Limb (tissue), 2 donors: ENCODE measurements at regions not wholly inside any gene's neighbourhood (a gene's known extent, or its start where the extent isn't known, plus 50 kb on each side); places are given as distances from the start of the nearest gene placed in this dataset.
A peak's percentile ranks its signal among the peaks of the same experiment; 100 is the strongest.
"Not testable (repeated sequence)": the region's sequence is repeated elsewhere in the genome, so short reads cannot be mapped to it uniquely, and the experiment has no call there.

ENCODE experiments used
- DNase-seq, 2 donors: peaks; one replicate each; pipeline ENCODE4 v3.0.0-alpha.2; 2016; ENCODE audit errors: extremely low spot score in 2 of 2

- no peak for DNase-seq
These were observed 1729.9 kb upstream of the PCDH10 start for GRCh38 chr4:131419147-131419546.

DNA sequence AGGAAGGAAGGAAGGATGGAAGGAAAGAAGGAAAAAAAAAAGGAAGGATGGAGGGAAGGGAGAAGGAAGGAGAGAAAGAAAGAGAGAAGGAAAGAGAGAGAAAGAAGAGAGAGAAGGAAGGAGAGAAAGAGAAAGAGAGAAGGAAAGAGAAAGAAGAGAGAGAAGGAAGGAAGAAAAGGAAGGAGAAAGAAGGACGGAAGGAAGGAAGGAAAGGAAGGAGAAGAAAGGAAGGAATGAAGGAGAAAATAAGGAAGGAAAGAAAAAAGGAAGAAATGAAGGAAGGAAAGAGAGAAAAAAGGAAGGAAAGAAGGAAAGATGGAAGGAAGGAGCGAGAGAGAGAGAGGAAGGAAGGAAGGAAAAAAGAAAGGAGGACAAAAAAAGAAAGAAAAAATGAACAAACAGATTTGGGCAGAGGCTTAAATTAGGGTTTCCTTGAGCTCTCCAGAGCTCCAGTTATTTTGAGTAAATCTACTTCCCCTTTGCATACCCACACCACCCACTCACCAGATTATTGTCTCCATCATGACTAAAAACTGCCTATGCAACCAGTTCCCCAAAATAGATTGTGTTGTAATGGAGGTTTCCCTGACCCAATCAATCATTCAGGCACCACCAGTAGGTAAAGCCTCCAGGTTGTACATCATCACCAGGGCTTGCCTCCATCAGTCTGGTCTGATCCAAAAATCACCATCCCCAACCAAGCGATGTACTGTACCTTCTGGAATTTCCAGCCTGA lies 1722.9 kb upstream of the PCDH10 start:
- DNase-seq, result no peak

DNA sequence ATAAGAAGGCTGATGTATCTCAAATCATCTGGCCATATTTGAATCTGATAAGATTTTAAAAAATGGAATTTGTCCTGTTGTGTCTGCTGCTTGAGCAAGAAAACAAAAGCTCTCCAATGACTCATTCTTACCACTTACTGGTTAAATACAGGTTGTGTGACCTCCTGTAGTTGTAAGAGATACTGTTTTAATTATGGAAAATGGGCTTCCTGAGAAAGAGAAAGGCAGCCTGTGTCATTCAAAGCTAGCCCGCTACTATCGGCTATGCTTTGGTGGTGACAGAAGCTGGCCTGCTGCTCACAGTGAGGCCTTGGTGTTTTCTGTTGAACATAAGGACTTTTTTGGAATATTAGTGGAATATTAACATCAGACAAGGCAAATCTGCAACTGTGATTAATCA lies 1722.1 kb upstream of the PCDH10 start:
- DNase-seq, result no peak

DNA sequence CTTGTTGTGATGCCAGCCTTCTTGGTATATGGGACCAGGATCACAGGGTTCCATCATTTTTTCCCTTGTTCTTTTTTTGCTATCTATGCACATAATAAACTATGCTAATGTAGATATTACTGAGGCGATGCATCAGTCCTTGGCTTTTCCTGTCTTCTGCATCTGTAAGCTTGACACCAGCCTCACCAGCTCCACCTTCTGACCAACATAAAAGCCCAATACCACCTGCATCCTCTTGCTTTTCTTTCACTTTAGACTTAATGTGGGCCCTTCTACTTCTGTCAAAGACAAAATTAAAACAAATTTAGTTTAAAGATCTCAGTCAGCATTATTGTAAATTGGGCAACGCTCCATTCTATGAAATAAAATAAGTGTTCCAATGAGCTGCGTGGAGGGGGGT lies 1718.8 kb upstream of the PCDH10 start:
- no peak for DNase-seq

GRCh38 chr4:131441004-131441688 lies 1707.9 kb upstream of the PCDH10 start:
- no peak for DNase-seq

DNA sequence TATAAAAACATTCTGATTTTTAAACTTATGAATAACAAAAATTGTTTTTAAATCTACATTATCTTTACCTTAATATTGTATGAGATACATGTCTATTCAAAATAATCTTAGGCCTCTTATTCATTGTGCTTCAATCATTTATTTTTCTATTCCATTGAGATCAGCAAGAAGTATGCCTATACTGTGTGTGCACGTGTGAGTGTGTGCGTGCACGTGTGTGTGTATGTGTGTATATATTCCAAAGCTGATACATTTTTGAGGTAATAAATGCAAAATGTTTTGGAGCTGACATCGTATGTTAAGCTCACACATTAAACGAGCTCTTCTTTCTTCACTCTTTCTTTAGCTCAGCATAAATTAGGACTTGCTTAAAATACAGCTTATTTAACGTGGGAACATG lies 1701.2 kb upstream of the PCDH10 start:
- no peak for DNase-seq

DNA sequence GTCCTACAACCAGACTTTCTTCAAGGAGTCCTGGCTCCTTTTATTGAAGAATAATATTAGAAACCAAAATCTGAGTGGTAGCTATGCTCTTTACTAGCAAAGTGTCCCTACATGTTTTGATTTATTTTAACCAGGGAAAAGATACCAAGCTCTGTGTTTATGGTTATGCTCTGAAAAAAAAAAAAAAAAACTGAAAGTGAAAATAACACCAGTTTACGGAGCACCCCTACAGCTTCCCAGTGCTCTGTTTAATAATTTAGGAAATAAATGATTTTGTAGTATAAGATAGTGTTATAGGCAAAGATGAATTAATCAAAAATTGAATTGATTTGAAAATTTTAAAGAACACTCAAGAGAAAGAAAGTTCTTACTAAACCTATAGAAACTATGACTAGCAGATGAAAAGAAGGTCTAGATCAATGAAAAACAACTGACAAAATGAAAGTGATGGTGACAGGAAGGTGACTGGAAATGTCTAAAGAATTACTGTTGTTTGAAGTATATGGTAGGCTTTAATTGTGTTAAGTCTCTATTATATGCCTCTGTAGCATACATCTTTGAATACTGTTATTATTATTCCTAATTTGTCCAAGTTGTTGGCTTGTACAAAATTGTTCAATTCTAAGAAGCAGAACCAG lies 1698.4 kb upstream of the PCDH10 start:
- no peak for DNase-seq

GRCh38 chr4:131459430-131460101 lies 1689.5 kb upstream of the PCDH10 start:
- DNase-seq, result no peak

DNA sequence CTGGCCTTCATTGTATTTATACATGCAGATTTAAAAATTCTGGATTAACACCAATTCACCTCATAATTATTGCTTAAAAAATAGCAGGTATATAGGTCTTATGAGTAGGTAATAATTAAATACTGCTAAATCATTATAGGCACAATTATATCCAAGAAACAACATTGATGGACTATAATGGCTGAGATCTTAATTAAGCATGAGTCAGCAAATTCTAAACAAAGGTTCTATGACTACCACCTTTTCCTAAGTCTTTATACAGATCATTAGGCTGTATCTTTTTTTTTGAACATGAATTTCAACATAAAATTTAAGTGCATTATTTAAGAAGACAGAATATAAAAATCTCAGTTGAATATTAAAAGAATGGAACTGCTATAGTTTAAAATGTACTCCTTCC lies 1678.7 kb upstream of the PCDH10 start:
- DNase-seq, result no peak

GRCh38 chr4:131488772-131489171 lies 1660.3 kb upstream of the PCDH10 start:
- DNase-seq, result no peak

DNA sequence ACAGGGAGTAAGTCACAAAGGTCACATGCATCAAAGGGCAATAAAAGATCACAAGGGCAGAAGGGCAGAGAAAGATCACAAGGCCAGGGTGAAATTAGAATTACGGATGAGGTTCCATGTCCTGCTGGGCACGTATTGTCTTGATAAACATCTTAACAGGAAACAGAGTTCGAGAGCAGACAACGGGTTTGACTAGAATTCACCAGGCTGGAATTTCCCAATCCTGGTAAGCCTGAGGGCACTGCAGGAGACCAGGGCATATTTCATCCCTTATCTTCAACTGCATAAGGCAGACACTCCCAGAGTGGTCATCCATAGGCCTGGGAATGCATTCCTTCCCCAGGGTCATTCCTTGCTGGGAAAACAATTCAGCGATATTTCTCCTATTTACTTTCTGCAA lies 1652.9 kb upstream of the PCDH10 start:
- not testable (repeated sequence) for DNase-seq

DNA sequence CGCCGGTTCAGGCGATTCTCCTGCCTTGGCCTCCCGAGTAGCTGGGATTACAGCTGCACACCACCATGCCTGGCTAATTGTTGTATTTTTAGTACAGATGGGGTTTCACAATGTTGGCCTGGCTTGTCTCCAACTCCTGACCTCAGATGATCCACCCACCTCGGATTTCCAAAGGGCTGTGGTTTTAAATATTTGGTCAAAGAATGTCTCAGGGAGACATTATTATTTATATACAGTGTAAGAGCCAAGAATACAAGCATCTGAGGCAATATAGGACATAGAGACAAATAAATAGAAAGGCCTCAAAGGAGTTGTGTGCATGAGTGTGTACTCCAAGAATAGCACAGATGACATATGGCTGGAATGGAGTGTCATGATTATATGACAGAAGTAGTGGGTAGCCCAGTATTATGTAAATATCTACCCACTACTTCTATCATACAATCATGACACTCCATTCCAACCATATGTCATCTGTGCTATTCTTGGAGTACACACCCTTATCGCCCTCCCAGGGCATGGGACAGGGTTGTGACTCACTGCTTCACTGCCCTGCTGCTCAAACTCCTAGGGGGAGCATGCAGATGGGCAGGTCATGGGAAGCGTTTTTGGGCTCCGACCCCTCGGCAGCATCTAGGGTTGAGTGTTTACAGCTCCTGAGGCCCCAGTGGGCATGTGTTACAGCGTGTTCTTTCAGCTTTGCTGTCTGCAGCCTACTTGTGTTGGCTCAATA lies 1649.8 kb upstream of the PCDH10 start:
- no peak for DNase-seq

DNA sequence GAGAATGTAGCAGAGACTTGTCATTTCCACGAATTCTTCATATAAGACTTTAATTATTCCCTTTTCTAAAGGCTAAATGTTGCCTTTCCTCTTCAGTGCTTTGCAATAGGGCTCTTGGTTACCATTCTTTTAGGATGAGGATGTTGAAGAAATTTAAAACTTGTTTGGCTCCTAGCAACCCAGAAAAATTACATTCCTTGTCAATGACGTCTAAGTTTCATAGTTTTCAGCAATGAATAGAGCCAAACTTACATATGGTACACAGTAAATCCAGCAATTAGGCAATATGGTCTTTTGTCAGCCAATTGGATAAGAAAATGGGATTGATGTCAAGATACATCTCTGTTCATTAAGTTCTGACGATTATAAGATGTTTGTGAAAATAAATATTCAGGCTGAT lies 1639.6 kb upstream of the PCDH10 start:
- peak in 1 of 2 donors; percentile 3 for DNase-seq

DNA sequence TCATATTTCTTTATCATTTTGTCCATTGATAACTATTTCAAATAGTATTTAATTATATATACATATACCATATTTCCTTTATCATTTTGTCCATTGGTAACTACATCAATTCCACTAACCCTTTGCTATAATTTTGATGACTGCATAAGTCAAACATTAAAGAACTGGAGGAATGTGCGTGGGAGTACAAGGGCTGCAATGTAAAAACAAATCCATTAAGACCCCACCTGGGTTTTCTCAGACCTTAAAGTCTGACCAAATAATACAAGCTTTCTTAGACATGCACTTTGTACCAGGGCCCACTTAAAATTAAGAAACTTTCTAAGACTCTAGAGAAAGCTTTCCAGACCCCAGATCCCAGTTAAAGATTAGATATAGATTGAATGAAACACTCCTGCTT lies 1622.4 kb upstream of the PCDH10 start:
- DNase-seq, result no peak

DNA sequence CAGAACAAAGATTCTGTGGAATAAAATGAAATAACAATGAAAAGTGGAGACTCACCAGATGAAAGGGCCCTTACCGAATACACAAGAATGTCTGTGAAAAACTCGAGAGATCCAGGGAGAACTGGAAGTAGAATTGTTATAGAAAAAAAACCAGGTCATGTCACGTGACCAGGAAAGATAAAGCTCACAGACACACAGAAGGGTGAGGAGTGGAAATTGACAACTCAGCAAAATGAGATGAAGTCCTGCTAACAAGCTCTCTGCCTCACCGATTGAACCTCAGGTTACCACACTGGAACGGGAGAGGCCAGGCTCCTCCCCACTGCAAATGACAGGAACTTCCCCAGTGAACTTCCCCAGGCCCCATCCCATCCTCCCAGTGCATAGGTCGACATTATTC lies 1618.0 kb upstream of the PCDH10 start:
- DNase-seq, result no peak

- no peak for DNase-seq
These were observed 1614.0 kb upstream of the PCDH10 start for GRCh38 chr4:131534944-131535645.

- no peak for DNase-seq
These were observed 1608.8 kb upstream of the PCDH10 start for GRCh38 chr4:131540256-131540655.

DNA sequence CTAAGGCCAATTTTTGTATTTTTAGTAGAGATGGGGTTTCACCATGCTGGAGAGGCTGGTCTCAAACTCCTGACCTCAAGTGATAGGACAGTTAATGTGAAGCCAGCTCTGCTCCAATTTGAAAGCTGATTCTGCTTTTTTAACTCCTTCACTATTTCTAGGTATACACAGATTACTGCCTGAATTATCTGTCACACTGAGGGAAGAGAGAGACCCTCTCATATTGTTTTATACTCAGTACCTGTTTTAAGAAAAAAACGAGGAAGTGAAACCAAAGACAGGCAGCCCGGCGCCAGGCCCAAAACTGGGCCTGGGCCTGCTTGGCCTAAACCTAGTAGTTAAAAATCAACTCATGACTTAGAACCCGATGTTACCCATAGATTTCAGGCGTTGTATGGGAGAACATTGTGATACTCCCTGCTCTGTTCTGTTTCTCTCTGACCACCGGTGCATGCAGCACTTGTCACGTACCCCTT lies 1601.5 kb upstream of the PCDH10 start:
- DNase-seq, result no peak

DNA sequence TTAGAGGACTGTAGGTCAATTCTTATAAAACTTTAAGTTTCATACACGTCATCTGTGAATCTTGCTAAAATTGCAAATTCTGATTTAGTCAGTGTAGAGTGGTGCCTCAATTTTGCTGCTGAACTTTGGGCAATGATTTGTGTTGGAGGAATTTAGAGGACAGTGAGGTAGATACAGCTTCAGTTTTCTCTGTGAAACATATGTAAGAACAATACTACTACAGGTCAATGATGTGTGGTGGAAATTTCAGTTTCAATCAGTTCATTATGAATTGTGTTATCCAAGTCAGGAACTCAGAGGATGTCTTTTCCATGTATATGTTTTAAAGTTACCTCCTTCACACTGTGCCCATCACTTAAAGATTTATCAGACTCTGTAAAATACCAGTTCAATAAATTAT lies 1597.8 kb upstream of the PCDH10 start:
- no peak for DNase-seq

GRCh38 chr4:131566026-131566425 lies 1583.1 kb upstream of the PCDH10 start:
- no peak for DNase-seq

DNA sequence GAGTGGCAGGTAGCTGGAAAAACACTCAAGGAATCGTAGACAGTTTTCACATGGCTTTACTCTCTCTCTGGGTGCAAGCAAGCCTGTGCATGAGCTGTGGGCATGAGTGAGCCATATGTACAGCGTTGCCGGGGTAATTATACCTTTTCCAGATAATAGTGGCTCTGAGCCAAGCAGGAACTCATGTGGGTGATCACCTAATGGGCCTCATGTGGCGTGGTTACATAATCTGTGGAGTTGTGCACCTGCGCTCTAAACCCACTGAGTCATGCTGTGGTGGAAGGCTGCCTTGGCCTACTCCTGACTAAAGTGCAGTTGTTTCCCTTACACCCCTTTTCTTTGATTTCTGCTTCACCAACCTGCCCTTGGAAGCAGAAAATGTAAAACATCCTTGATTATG lies 1564.5 kb upstream of the PCDH10 start:
- DNase-seq, result no peak
